Muscle of back (tissue), 3 donors: ENCODE measurements at regions not wholly inside any gene's neighbourhood (a gene's known extent, or its start where the extent isn't known, plus 50 kb on each side); places are given as distances from the start of the nearest gene placed in this dataset.

Source experiments
- DNase-seq, 3 donors: peaks; one replicate each; pipeline versions ENCODE4 v3.0.0 to v3.0.0-alpha.2; 2013

- DNase-seq: peak in 2 of 3 donors; percentile 39 to 71
Measured at GRCh38 chr1:55346586-55346985, 131.4 kb upstream of the USP24 start.

GRCh38 chr1:55339681-55340080 is 124.5 kb upstream of the USP24 start:
- DNase-seq: no peak

GRCh38 chr1:55338448-55338820 is 123.3 kb upstream of the USP24 start:
- no peak for DNase-seq

- DNase-seq: peak in 1 of 3 donors; percentile 51
Measured at GRCh38 chr1:55337801-55338447, 122.8 kb upstream of the USP24 start.

GRCh38 chr1:55334797-55335196 is 119.6 kb upstream of the USP24 start:
- no peak for DNase-seq

DNA sequence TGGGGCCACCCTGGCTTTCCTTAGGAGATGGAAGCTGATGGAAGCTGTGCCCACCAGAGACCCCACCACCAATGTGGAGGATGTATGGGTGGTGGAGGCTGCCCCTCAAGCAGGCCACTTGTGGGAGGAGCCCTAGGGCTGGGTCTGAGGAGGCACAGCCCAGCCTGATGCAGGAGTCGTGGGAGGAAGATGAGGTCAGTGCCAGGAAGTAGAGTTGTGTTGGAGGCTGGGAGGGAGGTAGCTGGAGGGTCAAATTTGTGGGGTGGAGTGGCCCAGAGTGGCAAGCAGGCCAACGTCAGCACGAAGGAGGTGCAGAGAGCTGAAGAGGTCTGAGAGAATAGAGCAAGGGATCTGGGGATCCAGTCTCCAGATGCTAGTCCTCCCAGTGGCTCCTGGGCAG is 119.0 kb upstream of the USP24 start:
- DNase-seq: no peak

DNA sequence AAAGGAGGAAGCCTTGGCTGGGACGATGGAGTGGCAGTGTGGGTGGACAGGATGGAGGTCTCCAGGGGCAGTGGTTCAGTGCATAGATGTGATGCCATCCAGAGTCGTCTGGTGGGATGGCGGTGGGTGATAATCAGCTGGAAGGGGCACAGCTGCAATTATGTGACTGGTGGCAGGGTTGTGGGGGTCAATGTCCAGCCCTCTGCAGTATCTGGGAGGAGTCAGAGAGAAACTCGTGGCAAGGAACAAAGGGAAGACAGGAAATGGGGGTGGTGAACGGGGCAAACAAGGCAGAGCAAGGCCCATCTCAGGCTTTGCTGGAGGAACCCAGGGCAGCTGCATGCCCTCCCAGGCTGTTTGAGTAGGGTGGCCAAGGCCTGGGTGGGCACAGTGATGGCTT is 118.3 kb upstream of the USP24 start:
- no peak for DNase-seq

- peak in 2 of 3 donors; percentile 44 to 65 for DNase-seq
Measured at GRCh38 chr1:55331351-55331750, 116.2 kb upstream of the USP24 start.

DNA sequence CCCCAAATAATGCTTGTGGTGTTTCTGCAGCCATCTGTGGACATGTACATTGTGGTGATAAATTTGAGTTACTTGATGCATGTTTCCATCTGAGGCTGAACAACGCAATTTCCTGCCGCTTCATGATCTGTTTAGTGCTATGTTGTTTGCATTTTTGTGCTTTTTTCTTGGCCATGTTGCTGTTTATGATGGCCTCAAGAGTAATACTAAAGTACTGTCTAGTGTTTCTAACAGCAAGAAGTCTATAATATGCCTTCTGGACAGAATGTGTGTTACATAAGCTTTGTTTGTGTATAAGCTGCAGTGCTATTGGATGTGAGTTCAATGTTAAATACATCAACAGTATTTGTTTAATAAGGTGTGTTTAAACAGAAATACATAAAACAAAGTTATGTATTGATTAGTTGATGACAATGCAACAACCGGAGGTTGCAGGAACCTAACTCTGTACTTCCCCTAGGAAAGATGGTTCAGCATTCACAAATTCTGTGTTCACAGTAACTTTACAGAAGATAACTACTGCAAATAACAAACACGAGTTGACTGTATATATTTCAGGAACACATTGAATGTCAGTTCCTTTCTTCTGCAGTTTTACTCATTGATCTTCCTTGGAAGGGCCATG is 114.8 kb upstream of the USP24 start:
- peak in 2 of 3 donors; percentile 54 to 89 for DNase-seq

DNA sequence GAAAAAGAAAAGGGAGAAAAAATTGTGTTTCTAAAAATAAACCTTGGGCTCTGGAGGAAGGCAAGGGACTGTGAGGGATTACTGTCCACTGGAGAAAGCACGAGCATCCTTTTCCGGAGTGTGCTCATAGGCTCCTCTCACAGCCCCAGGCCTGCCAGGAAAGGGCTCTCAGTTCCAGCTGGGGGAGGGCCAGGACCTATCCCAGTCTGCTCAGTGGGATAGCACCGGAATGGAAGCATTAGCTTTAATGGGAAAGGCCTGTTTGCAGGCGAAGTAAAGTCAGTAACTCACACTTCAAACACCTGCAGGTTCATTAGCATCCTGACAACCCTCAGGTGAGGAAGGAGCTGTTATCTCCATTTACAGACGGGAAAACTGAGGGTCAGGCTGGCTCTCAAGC is 113.9 kb upstream of the USP24 start:
- DNase-seq: peak in 2 of 3 donors; percentile 85 to 92

DNA sequence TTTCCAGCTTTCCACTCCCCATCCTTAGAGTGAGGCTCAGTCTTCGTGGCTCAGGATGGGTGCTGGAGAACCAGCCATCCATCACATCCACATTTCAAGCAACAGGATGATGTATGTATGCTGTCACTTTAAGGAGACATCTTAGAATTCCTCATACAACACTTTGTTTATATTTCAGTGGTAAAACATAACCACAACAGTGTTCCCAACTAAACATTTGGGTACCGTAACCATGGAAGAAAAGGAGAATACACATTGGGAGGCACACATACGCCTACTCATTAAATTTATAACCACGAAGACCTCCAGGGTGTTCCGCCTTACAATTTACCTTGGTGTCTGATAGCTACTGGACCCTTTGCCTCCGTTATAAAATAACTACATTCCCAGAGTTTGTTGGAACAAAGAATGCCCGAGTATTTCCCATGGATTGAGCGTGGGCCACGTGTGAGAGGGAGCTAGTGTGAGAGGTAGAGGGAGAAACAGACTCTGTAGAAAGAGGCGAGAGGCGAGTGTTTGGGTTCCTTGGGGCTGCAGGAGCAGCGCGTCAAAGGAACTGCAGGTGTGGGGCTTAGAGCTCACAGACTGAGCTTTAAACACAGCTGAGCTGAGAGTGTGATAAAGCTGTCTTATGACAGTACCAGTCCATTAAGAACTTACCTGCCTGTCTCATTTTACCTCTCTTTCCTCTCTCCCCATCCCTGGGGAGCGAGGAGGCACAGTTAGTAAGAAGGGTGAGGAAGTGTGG is 111.5 kb upstream of the USP24 start:
- peak in 1 of 3 donors; percentile 14 for DNase-seq

- no peak for DNase-seq
Measured at GRCh38 chr1:55323760-55324159, 108.6 kb upstream of the USP24 start.

DNA sequence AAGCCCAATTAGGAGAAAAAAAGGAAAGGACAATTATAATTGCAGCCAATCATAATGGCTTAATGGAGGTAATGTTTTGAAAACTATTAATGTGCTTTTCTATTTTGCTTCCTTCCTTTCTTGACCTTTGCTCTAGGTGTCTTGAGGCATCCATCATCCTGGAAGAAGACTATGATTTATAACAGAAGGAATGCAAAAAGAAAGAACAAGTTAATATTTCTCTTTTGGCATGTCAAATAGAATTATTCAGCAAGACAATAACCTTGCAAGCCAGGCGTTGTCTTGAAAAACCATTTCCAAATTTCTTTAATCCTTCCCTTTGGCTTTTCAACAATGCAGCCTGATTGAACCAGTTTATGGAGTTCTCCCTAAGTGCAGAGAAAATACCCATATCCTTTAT is 107.7 kb upstream of the USP24 start:
- no peak for DNase-seq

DNA sequence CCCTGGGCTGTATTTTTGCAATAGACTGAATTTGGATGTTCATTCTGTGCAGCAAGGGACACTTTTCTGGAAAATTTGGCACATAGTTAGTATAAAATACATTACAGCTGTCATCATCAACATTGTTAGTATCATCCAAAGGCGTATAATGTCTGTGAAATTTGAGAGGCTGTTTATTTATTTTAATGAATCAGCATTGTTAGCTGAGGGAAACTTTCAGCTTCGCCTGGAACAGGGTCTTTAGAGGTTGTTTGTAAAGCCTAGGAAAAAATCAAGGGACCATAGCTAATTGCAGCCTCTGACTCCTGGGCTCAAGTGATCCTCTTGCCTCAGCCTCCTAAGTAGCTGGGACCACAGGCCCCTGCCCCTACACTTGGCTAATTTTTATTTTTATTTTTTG is 106.8 kb upstream of the USP24 start:
- DNase-seq: peak in 2 of 3 donors; percentile 59 to 77

- peak in 1 of 3 donors; percentile 11 for DNase-seq
Measured at GRCh38 chr1:55320891-55321290, 105.7 kb upstream of the USP24 start.

DNA sequence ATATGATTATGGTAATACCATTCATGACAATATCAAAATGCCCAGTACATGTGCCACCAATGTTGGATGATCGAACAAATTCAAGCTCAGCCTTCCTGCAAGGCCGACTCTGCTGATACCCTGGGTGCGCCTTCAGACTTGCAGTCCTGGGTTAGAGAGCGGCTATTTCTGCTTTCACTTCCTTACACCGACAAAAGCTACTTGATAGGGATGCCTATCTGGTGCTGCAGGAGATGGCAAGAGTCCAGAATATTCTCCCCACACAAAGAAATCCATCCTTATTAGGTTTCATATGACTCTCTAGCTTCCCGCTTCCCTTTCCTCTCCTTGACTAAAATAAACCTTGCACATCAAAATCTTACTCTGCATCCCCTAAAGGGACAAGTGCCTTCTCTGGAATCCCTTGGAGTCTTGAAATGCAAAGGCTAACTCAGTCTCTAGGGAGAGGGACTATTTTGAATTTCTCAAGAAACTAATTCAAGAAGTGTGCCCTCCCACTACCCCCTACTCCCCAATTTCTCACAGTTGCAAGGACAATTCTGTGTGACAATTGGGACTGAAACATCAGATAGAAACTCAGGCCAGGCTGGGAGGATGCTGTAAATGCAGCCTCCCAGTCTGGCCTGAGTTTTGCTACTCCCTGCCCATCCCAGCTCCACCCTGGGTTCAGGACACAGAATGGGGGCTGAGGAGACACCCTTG is 103.1 kb upstream of the USP24 start:
- peak in 1 of 3 donors; percentile 36 for DNase-seq

GRCh38 chr1:55317673-55318072 is 102.5 kb upstream of the USP24 start:
- DNase-seq: no peak

- DNase-seq: no peak
Measured at GRCh38 chr1:55316947-55317662, 101.9 kb upstream of the USP24 start.

DNA sequence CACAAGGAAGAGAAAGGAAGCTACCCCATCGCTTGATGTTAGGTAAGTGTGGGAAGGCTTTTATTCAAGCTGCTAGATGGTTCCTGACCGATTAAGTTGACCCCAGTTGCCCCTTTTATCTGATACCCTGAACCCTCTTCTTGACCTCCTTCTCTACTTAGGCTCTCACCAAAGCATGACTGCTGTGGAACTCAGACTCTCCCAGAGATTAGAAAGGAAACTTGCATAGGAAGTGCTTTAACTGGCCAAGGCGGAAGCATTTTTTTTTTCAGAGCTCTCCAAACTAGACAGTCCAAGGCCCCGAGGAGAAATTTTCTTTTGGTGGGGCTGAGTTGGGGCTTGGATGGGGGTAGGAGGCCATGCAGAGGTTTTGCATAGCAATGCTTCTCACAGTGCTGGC is 101.3 kb upstream of the USP24 start:
- peak in 1 of 3 donors; percentile 29 for DNase-seq

DNA sequence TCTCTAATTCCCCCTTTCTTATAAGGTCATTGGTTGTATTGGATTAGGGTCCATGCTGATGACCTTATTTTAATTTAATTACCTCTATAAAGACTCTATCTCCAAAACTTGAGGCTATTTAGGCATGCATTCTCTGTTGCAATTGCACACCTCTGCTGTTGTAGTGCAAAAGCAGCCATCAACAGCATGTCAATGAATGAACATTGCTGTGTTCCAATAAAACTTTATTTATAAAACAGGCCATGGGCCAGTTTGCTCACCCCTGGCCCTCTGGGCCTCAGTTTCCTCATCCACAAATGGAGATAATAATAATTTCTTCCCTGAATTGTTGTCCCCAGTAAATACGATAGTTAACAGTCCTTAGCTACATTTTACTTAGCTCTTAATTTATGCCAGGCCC is 100.4 kb upstream of the USP24 start:
- DNase-seq: no peak

GRCh38 chr1:55314740-55315139 is 99.6 kb upstream of the USP24 start:
- DNase-seq: no peak

GRCh38 chr1:55313903-55314302 is 98.7 kb upstream of the USP24 start:
- DNase-seq: no peak
